Stimulated activated CD4-positive, alpha-beta T cell treated with anti-CD3 and anti-CD28 coated beads, Interleukin-15, amount 100 ng/mL, for 48 hours (primary cell): ENCODE measurements at regions not wholly inside any gene's neighbourhood (a gene's known extent, or its start where the extent isn't known, plus 50 kb on each side); places are given as distances from the start of the nearest gene placed in this dataset.

ENCODE experiments used
- DNase-seq, 2 donors: peaks; one replicate each; pipeline ENCODE4 v3.0.0-alpha.2; 2020; ENCODE audit warnings: low read depth in 2 of 2

DNA sequence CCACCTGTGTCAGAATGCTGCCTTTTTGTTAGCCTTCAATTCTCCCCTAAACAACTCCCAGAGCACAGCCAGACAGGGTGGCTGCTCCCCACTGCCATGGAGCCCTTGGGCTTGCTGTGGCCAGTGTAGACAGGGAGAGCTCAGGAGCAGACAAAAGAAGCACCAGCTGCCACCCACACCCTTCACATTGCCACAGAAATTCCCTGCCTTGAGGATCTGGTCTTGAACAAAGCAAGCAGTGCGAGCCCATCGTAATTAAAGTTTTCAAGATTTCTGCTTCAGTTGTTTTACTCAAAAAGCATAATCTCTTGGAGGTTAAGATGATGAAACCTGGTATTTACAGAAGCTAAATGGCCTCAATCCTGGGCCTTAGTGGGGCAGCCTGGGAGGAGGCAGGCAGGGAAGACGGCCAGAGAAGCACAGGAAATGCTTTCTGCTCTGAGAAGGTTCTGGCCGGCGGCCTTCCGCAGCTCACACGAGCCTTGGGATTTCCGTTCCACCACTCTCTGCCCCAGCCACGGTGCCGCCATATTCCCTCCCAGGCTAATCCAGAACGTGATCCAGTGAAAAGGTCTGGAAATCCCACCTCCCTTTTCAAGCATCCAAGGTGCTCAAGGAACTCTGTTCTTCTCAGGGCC lies 535.2 kb downstream of the BCL11B start:
- DNase-seq, result no peak

DNA sequence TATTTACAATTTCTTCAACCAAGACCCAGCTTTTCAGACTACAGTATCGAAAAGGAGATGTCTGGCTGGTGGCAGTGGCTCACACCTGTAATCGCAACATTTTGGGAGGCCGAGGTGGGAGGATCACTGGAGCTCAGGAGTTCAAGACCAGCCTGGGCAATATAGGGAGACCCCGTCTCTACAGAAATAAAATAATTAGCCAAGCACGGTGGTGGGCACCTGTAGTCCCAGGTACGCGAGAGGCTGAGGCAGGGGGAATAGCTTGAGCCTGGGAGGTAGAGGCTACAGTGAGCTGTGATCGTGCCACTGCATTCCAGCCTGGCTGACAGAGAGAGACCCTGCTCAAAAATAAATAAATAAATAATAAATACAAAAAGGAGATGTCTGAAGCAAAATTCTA lies 530.5 kb downstream of the BCL11B start:
- no peak for DNase-seq

DNA sequence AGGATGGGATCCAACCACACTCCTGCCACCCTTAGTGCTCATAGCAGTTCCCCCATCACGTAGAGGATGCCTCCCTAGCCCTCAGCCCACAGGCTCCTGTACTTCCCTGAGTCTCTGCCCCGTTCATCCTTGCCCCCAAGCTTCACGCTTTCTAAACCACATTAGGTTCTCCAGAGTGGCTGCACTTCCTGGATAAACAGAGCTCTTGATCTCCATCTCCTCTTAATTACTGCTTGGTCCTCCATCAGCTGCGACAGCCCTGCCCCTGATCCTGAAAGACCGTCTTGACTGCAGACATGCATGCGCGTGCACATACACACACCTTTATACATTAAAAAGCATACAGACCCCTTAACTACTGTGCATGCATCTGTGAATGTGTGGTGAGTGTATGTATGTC lies 530.0 kb downstream of the BCL11B start:
- DNase-seq, result no peak

DNA sequence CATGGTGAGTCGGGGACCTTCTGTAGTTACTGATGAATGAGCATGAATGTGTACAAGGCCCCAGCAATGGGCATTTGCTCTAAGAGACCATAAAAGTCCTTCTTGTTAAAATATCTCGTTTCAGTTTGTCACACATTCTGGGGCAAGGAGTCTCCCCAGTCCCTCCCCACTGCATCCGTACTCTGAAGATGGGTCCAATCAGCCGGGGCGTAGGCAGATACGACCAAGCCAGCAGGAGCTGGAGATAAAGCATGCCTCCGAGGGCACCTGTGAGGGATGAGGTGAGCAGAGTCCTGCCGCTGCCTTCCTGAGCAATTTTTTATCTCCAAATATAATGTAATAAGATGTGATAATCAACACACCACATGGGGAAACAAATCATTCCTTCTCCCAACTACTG lies 528.5 kb downstream of the BCL11B start:
- DNase-seq, result no peak

DNA sequence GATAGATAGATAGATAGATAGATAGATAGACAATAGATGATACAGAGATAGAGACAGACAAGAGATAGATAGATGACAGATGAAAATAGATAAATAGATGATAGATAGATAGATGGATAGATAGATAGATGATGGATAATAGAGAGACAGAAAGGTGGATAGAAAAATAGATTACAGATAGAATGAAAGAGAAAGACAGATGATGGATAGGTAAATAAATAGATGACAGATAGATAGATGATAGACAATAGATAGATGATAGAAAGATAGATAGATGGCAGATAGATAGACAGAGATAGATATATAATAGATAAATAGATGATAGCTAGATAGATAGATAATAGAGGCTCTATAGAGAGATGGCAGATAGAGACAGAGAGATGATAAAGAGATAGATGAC lies 523.0 kb downstream of the BCL11B start:
- no peak for DNase-seq

DNA sequence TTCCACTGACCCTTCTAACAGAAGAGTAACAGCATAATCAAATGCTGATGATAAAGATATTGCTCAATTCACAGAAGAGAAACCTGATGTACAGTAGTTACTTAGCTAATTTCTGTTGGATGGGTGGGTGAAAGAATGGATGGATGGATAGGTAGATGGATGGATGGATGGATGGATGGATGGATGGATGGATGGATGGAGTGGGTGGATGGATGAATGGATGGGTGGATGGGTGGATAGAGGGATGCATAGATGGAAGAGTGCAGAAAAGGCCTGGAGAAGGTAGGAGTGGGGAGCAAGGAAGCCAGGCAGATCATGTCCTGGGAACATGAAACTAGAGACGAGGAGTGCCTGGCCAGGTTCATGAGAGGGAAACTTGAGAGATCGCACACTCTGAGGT lies 520.9 kb downstream of the BCL11B start:
- DNase-seq, result no peak

DNA sequence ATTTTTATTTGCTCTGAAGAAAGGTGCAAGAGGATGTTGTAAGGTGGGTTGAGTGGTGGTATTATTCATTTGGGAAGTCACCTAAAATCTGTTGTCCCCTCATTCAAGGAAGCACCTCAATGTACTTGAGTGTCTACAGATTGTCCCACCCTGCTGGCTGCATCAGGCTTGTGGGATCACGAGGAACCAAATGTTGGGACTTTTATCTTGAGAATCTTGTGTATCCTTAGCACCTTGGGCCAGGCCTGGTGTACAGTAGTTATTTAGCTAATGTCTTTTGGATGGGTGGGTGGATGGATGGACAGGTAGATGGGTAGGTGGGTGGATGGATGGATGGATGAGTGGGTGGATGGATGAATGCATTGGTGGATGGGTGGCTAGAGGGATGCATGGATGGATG lies 519.3 kb downstream of the BCL11B start:
- no peak for DNase-seq

DNA sequence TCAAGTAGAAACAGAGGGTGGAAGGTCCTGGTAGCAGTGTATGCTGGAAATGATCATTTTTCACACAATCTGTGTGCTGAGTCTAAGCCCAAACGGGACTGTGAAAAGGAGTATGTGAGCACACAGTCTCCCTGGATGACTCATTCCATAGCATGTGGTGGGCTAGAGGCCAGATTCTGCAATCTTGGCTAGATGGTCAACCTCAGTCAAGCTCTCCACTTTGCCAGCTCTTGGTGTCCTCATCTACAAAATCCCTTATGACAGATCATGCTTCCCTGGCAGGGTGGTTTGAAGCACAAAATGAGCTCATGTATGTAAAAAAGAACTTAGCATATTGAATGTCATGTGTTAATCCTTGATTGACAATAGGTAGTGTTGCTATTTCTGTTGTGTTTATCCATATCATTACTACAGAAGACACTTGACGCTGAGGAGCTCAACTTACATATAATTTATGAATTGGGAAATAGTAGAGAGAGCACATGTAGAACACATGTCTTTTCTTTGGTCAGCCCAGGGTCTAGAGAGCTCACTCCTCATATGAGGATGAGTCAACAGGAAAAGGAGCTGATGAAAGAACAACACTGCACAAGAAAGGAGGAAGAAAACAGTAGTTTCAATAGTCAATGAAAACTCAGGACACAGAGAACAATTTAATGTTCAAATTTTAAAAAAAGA lies 517.5 kb downstream of the BCL11B start:
- DNase-seq, result no peak

DNA sequence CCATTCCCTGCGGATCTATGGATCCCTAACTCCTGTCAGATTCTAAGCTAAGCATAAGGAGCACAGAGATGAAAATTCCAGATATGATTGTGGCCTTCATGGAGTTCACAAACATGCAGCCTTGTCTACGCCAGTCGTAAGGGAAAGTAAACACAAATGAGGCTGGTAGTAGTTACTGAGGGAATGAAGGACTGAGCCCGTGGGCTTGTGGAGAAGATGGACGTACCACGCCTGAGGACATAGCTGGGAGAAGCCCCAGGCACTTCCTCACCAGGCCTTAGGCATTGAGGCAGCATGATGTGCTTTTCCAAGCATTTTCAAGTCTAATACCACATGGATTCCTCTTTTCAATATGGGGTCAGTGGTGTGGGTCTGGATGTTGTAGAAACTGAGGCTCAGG lies 515.2 kb downstream of the BCL11B start:
- DNase-seq, result no peak

DNA sequence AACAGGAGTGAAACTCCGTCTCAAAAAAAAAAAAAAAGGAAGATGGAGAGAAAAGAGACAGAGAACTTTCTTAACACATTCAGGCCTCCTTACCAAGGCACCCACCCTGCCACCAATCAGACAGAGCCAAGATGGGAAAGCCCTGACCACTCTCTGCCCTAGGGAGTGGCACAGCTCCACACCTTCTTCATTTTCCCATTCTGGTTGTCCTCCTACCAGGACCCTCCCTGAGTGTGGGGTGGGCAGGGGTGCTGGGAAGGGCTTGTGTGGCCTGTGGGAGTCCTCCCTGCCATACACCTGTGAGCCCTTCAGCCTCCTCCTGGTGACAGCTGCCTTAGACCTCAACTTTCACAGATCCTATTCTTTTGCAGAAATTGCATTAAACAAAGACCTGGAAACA lies 513.6 kb downstream of the BCL11B start:
- no peak for DNase-seq

DNA sequence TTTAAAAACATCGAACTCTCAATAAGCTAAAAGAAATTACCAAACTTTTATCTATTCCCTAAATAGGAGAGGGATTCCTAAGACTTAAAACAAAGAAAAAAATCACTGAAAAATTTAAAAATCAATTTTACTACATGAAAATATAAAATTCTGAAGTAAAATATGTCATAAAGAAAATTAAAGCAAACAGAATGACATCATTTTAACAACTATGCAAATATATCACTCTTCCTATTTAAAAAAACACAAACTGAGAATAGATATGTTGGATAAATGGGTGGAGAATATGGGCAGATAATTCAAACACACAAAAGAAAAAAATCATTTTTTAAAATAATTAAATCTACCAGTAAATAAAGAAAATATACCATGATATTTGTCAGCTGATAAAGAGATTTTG lies 510.0 kb downstream of the BCL11B start:
- DNase-seq, result no peak

DNA sequence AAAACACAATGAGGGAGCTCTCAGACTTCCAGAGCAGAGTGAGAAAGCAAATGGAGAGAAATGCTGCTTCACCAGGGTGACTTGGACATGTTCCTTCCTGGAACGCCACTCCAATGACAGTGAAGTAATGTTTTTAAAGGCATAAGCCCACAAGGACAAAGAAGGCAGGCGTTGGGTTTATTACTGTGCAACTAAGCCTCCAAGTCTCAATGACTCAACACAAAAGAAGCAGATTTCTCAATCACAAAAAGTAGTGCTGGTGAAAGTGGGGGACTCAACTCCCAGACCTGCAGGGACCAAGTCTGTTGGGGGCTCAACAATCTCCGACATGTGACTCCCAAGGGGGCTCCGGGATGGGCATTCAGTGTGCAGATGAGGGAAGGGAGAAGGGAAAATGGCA lies 505.2 kb downstream of the BCL11B start:
- no peak for DNase-seq

DNA sequence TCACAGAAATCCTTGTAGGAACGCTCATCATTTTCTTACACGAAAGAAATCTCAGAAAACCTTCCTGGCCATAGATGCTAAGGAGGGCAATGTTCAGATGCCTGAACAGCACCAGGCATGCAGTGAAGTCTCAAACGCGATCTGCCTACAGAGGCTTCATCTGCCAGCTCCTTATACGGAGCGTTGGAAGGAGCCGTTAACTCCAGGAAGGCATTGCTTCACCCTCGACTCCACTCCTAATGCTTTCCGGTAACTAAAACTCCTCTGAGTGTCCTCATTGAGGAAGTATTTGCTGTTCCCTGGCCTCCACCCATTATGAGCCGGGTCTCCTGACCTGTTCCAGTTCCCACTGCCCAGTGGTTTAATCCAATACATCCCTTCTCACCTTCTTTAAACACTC lies 502.7 kb downstream of the BCL11B start:
- DNase-seq, result no peak

DNA sequence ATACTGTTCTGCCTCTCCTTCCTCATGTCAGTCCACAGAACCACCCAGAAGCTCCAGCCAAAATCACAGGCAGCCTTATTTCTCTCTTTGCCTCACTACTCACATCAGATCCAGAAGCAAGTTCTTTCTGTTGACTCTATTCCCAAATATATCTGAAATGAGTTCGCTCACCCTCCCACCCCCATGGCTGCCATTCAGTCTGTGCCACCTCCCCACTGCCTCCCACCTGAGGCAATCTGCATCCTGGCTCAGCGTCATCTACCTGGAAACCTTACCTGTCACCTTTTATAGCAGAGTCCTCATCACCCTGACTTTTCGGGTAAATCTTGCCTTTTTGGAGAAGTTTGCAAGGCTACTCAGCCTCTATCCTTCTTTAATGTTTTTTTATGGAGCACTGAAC lies 501.8 kb downstream of the BCL11B start:
- no peak for DNase-seq

DNA sequence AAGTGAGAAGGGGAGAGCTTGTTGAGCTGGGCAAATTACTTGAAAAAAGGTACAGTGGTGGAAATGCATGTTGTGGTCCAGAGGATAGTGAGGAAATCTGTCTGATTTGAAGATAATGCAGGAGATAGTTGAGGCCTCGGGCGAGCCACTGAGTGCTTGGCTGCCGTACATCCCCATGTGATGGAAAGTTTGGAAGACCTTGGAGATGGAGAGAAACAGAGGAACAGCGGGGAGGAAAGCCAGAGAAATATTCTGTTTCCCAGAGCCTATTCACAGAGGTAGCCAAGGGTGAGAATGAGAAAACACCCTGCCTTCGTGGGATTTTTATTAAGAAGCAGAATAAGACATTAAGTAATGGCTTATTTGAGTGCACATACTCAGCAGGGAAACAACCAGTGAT lies 498.2 kb downstream of the BCL11B start:
- no peak for DNase-seq

DNA sequence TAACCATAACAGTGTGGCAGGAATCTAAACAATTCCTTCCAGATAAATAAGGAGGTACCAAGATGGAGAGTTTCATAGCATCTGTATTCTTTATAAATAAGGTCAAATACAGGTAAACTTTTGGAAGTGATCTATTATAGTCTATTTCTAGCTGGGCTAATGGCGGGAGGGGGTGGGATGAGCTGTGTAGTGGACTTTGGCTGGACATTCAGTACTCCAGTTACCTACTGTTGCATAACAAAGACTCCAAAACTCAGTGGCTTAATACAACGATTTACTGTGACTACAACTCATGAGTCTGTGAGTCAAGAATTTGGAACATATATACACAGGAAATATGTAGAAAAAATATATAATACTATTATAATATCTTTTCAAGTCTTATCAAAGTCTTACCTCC lies 496.1 kb downstream of the BCL11B start:
- DNase-seq, result no peak

DNA sequence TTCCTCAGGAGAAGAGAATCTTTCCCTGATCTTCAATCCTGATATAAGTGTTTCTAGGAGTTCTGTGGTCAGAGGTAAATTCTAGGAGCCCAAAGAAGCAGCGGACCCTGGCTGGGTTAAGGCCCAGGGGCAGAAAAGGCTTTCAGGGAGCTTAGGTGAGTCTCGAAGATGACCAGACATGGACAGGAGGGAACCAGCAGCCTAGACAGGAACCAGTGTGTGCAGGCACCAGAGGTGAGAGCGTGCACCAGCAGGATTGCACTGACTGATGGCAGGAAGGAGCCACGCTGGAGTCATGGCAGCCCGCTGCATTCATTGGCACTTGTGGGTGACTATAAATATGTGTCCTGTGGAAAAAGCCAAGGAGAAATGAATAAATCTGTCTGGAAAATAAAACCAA lies 489.9 kb downstream of the BCL11B start:
- DNase-seq, result no peak

DNA sequence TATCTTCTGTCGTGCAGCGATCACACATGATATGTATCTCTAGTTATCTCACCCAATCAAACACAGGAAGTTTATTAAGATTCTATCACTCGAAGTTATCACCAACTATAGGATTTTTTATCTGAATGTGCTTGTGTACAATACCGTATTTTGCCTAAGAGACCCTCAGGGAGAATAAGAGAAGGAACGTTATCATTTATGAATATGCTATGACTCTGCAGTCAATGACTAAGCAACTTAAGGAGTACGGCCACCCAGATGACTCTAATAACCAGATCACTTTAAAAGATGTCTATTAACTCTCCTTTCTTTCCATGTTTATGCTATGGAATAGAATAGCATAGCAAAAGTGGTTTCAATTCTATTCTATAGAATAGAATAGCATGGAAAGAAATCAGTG lies 486.4 kb downstream of the BCL11B start:
- DNase-seq, result no peak

DNA sequence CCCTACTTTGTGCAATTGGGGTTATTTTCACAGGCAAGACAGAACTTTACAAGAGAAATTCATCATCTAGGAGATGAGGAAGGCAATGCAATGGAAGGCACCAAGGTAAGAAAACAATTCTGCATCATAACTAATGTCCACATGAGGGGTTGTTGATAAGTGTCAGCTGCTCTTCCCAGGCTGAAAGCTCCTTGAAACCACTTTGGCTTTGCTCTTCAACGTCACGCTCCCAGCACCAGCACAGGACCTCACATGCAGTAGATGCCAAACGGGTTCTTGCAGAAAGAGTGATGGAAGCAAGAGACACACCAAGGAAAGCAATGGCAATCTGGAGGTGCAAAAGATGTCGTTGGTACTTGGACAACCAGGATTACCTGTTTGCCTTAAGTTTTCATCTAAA lies 485.5 kb downstream of the BCL11B start:
- DNase-seq, result no peak

DNA sequence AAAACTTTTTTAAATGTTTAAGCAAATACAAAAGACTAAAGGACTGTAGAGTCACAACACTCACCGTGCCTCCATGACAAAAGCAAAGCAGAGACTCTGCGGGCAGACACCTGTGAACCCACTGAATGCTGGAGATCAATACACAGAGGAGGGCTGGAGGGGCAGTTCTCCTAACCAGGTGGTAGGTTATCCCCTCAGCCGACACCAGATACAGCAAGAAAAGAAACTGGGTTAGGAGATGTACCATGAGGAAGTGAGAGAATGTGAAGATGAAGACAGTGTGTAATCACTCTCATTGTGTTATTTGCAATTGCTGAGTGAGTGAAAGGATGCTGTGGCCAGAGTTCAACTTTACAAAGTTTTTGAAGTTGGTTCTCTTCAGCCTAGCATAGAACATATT lies 480.3 kb downstream of the BCL11B start:
- DNase-seq, result no peak

DNA sequence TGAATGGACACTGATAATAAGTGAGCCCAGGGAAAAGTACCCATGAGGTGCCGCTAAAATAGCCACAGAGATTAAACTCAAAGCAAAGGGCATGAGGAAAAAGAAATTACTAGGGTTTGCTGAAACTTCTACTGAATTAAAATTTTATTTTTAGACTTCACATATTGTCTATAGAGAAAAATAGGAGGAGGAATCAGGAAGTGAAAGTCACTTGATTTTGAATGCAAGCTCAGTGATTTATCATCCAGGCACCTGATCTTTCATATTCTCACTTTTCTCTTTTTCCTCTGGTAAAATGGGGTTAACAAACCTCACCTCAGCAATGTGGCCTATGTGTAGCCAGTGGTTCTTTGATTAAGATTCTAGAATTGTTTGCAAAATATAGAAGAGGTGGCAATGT lies 479.8 kb downstream of the BCL11B start:
- DNase-seq, result no peak

DNA sequence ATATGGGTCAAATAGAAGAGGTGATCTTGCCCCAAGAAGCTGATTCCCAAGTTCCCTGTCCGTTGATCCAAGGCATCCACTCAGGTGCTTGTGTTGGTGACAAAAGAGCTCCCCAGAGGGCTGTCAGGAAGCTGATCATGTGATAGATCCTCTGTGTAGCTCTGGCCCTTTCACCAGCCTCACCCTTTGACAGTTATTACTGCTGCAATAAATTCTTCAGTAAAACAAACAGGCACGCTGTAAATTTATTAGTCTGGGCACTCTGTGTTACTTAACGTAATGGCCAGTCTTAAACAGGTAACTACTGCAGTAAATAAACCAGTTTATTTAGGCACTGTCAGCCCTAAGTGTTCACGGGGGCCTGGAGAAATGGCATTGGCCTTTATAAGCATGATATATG lies 473.9 kb downstream of the BCL11B start:
- no peak for DNase-seq

DNA sequence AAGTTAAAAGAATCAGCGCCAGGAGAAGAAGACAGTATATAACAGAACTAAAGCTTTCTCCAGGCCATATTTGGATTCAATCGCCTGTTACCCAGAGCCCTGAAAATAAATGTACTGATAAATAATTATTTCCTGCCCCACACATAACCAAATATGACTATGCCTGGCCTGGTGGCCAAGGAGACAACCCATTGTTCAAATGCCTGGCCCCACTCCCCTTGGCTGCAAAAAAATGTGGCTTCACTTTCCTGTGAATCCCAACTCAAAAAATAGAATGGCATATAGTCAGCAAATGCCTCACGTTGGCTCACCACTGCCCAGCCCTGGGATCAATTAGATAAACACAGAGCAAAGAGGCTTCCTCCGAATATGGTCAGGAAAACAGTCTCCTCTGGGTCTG lies 472.1 kb downstream of the BCL11B start:
- no peak for DNase-seq

DNA sequence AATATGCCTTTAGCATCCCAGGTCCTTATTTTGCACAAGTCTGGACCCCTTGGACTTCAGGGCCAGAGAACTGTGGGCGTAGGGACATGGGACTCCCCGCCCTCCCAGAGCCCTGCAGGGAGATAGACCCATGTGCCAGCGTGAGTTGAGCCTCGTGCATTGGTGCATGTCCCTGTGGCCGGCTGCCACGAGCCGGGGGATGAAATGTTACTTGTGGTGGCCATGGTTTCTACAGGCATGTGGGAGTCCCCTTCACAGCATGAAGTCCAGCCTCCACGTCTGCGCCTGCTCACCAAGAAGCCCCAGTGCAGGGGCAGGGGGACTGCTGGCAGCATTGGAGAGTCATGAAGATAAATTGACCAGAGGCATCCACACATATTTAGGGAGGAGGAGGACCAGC lies 470.0 kb downstream of the BCL11B start:
- DNase-seq, result no peak
